Vagina (tissue), 2 donors: ENCODE measurements at regions not wholly inside any gene's neighbourhood (a gene's known extent, or its start where the extent isn't known, plus 50 kb on each side); places are given as distances from the start of the nearest gene placed in this dataset.

Experiments used
- DNase-seq, 2 donors: peaks; one replicate each; pipeline ENCODE4 v3.0.0-alpha.2; 2017; ENCODE audit errors: extremely low spot score in 2 of 2
- H3K27ac ChIP-seq: fragments of 200-600 bp; sonication (generic); one replicate; pipeline ENCODE4 v1.5.1; 2019
- H3K27me3 ChIP-seq: fragments of 200-600 bp; sonication (generic); one replicate; pipeline ENCODE4 v1.5.1; 2019
- H3K36me3 ChIP-seq, 2 donors: fragments of 200-600 bp; sonication (generic); one replicate each; pipeline ENCODE4 v1.5.1; 2017 to 2019
- H3K4me1 ChIP-seq: fragments of 200-600 bp; sonication (generic); one replicate; pipeline ENCODE4 v1.5.1; 2019
- H3K4me3 ChIP-seq, 2 donors: fragments of 200-600 bp; sonication (generic); 1 replicate in 1 of 2; 2 replicates in 1 of 2; pipeline ENCODE4 v1.5.1; 2016 to 2019
- H3K9me3 ChIP-seq: fragments of 200-600 bp; sonication (generic); one replicate; pipeline ENCODE4 v1.5.1; 2019
- CTCF ChIP-seq, 3 experiments: fragments of 450-650 bp in 2 of 3; fragments of 200-600 bp in 1 of 3; sonication (generic) in 1 of 3; IDR thresholded peaks; one replicate each; pipeline ENCODE4 v1.5.1; 2017 to 2019; ENCODE audit warnings: antibody characterized with exemption in 3 of 3, mild to moderate bottlenecking in 2 of 3, moderate library complexity in 2 of 3
- POLR2A ChIP-seq, 2 donors: fragments of 450-650 bp; IDR thresholded peaks; one replicate each; pipeline ENCODE4 v1.6.1; 2017; ENCODE audit warnings: antibody characterized with exemption in 2 of 2, mild to moderate bottlenecking in 2 of 2, moderate library complexity in 2 of 2
- POLR2AphosphoS5 ChIP-seq, 2 donors: sonication (generic); formaldehyde crosslinking; IDR thresholded peaks; one replicate each; pipeline ENCODE4 v1.9.0; 2017; ENCODE audit warnings: antibody characterized with exemption in 2 of 2, mild to moderate bottlenecking in 2 of 2, low read depth in 1 of 2; ENCODE audit not compliant: insufficient read depth in 1 of 2
- intact Hi-C: fragments of 100-400 bp; cut with DNase I; formaldehyde crosslinking; loops from one replicate; pipeline ENCODE4 v1.15.1; 2023

- Histone ChIP-seq H3K27ac (no peak overlapping the region), H3K4me1 (no peaks in the 10 kb centered on the region), H3K4me3 (no peak overlapping the region), H3K27me3 (no peaks in the 10 kb centered on the region), H3K36me3 (no peaks in the 10 kb centered on the region), H3K9me3 (no peaks in the 10 kb centered on the region)
- TF ChIP-seq POLR2A (IDR thresholded peaks at IDR 0.05) (no peak), CTCF (IDR thresholded peaks at IDR 0.05) (no peak), POLR2AphosphoS5 (IDR thresholded peaks at IDR 0.05; ENCODE audit: insufficient read depth in 1 of 2, low read depth in 1 of 2) (no peak)
- DNase-seq, result no peak
- intact Hi-C loops, result no loop called here
These were observed 350.1 kb upstream of the ADAMTS9 start for GRCh38 chr3:65037861-65038260.

- H3K36me3 ChIP-seq, result no peaks in the 10 kb centered on the region
- H3K4me3 ChIP-seq, result no peak overlapping the region
- no peak for TF ChIP-seq POLR2A (IDR thresholded peaks at IDR 0.05)
- no peak for TF ChIP-seq POLR2AphosphoS5 (IDR thresholded peaks at IDR 0.05; ENCODE audit: insufficient read depth in 1 of 2, low read depth in 1 of 2)
- no peak for TF ChIP-seq CTCF (IDR thresholded peaks at IDR 0.05)
- H3K4me1 ChIP-seq, result no peaks in the 10 kb centered on the region
- intact Hi-C loops, result no loop called here
- no peaks in the 10 kb centered on the region for H3K27me3 ChIP-seq
- H3K9me3 ChIP-seq, result no peaks in the 10 kb centered on the region
- no peak for DNase-seq
- no peak overlapping the region for H3K27ac ChIP-seq
These were observed 347.4 kb upstream of the ADAMTS9 start for GRCh38 chr3:65035246-65035645.

- Histone ChIP-seq H3K27ac (no peak overlapping the region), H3K36me3 (no peaks in the 10 kb centered on the region), H3K4me3 (no peak overlapping the region), H3K27me3 (no peaks in the 10 kb centered on the region), H3K4me1 (no peaks in the 10 kb centered on the region), H3K9me3 (no peaks in the 10 kb centered on the region)
- intact Hi-C loops, result no loop called here
- TF ChIP-seq CTCF (IDR thresholded peaks at IDR 0.05), result no peak
- no peak for TF ChIP-seq POLR2A (IDR thresholded peaks at IDR 0.05)
- TF ChIP-seq POLR2AphosphoS5 (IDR thresholded peaks at IDR 0.05; ENCODE audit: insufficient read depth in 1 of 2, low read depth in 1 of 2), result no peak
- DNase-seq, result no peak
These were observed 345.8 kb upstream of the ADAMTS9 start for GRCh38 chr3:65033576-65033975.

- Histone ChIP-seq H3K27me3 (no peaks in the 10 kb centered on the region), H3K9me3 (no peaks in the 10 kb centered on the region), H3K4me1 (no peaks in the 10 kb centered on the region), H3K27ac (no peak overlapping the region), H3K4me3 (no peak overlapping the region), H3K36me3 (no peaks in the 10 kb centered on the region)
- intact Hi-C loops, result no loop called here
- no peak for DNase-seq
- TF ChIP-seq CTCF (IDR thresholded peaks at IDR 0.05) (no peak), POLR2AphosphoS5 (IDR thresholded peaks at IDR 0.05; ENCODE audit: insufficient read depth in 1 of 2, low read depth in 1 of 2) (no peak), POLR2A (IDR thresholded peaks at IDR 0.05) (no peak)
These were observed 343.2 kb upstream of the ADAMTS9 start for GRCh38 chr3:65030847-65031463.

- H3K9me3 ChIP-seq, result no peaks in the 10 kb centered on the region
- no peak overlapping the region for H3K4me3 ChIP-seq
- no peaks in the 10 kb centered on the region for H3K27me3 ChIP-seq
- no peak for DNase-seq
- H3K4me1 ChIP-seq, result no peaks in the 10 kb centered on the region
- intact Hi-C loops, result no loop called here
- no peaks in the 10 kb centered on the region for H3K36me3 ChIP-seq
- no peak overlapping the region for H3K27ac ChIP-seq
- TF ChIP-seq POLR2AphosphoS5 (IDR thresholded peaks at IDR 0.05; ENCODE audit: insufficient read depth in 1 of 2, low read depth in 1 of 2), result no peak
These were observed 342.3 kb upstream of the ADAMTS9 start for GRCh38 chr3:65030014-65030627.
